ENCODE measurements at regions not wholly inside any gene's neighbourhood (a gene's known extent, or its start where the extent isn't known, plus 50 kb on each side); places are given as distances from the start of the nearest gene placed in this dataset.

GRCh38 chr15:95598251-95598855 lies 732.1 kb upstream of the NR2F2 start:
- no peaks in the 10 kb centered on the region for H3K36me3 ChIP-seq (ENCODE audit: control insufficient read depth, insufficient read depth, low read length)
- H3K4me2 ChIP-seq (ENCODE audit: low read length): no peak overlapping the region
- H3K18ac ChIP-seq (ENCODE audit: low read length): no peak overlapping the region
- no CpG with 5 or more reads among the region's 8 CpGs for WGBS (ENCODE audit: extremely low coverage, insufficient coverage, low lambda C conversion rate)
- H2AK5ac ChIP-seq (ENCODE audit: low read length): no peak overlapping the region
- no peak overlapping the region for H3K4ac ChIP-seq (ENCODE audit: low read depth, low read length)
- H2BK120ac ChIP-seq (ENCODE audit: low read depth, low read length): no peak overlapping the region
- H3K27me3 ChIP-seq (ENCODE audit: insufficient read depth, low read length, poor library complexity): no peaks in the 10 kb centered on the region
- H3K4me1 ChIP-seq (ENCODE audit: control insufficient read depth, low read depth, low read length): no peaks in the 10 kb centered on the region
- H3K23ac ChIP-seq (ENCODE audit: low read length): no peak overlapping the region
- no peak overlapping the region for H4K5ac ChIP-seq (ENCODE audit: low read length)
- no peak overlapping the region for H2BK5ac ChIP-seq (ENCODE audit: low read length)
- H3K56ac ChIP-seq (ENCODE audit: low read length): no peak overlapping the region
- H3K79me2 ChIP-seq (ENCODE audit: control insufficient read depth, insufficient read depth, low read length): no peaks in the 10 kb centered on the region
- no peak overlapping the region for H3K4me3 ChIP-seq (ENCODE audit: low read length)
- DNase-seq: no peak
- no peak overlapping the region for H3K27ac ChIP-seq (ENCODE audit: low read depth, low read length)
- no peak overlapping the region for H2BK15ac ChIP-seq (replicated peaks; ENCODE audit: low read depth)
- H3K79me1 ChIP-seq (ENCODE audit: low read length): no peaks in the 10 kb centered on the region
- no peak overlapping the region for H4K8ac ChIP-seq (ENCODE audit: low read depth, low read length)
- no peak overlapping the region for H3K9ac ChIP-seq (ENCODE audit: low read length)

GRCh38 chr15:95600367-95600766 lies 730.1 kb upstream of the NR2F2 start:
- no peak overlapping the region for H4K5ac ChIP-seq (ENCODE audit: low read length)
- no peaks in the 10 kb centered on the region for H3K36me3 ChIP-seq (ENCODE audit: control insufficient read depth, insufficient read depth, low read length)
- H2BK120ac ChIP-seq (ENCODE audit: low read depth, low read length): no peak overlapping the region
- H2AK5ac ChIP-seq (ENCODE audit: low read length): no peak overlapping the region
- no peak overlapping the region for H3K56ac ChIP-seq (ENCODE audit: low read length)
- H2BK5ac ChIP-seq (ENCODE audit: low read length): no peak overlapping the region
- H3K79me1 ChIP-seq (ENCODE audit: low read length): no peaks in the 10 kb centered on the region
- no peak overlapping the region for H2BK15ac ChIP-seq (replicated peaks; ENCODE audit: low read depth)
- no peak overlapping the region for H3K18ac ChIP-seq (ENCODE audit: low read length)
- no peak overlapping the region for H3K9ac ChIP-seq (ENCODE audit: low read length)
- no peak for DNase-seq
- H3K27me3 ChIP-seq (ENCODE audit: insufficient read depth, low read length, poor library complexity): no peaks in the 10 kb centered on the region
- no peak overlapping the region for H3K27ac ChIP-seq (ENCODE audit: low read depth, low read length)
- no peak overlapping the region for H3K4me2 ChIP-seq (ENCODE audit: low read length)
- H3K4me1 ChIP-seq (ENCODE audit: control insufficient read depth, low read depth, low read length): no peaks in the 10 kb centered on the region
- no peak overlapping the region for H3K4me3 ChIP-seq (ENCODE audit: low read length)
- H3K4ac ChIP-seq (ENCODE audit: low read depth, low read length): no peak overlapping the region
- no CpG with 5 or more reads among the region's 2 CpGs for WGBS (ENCODE audit: extremely low coverage, insufficient coverage, low lambda C conversion rate)
- no peak overlapping the region for H4K8ac ChIP-seq (ENCODE audit: low read depth, low read length)
- no peaks in the 10 kb centered on the region for H3K79me2 ChIP-seq (ENCODE audit: control insufficient read depth, insufficient read depth, low read length)
- no peak overlapping the region for H3K23ac ChIP-seq (ENCODE audit: low read length)

- H3K4me1 ChIP-seq (ENCODE audit: control insufficient read depth, low read depth, low read length): no peaks in the 10 kb centered on the region
- no peak overlapping the region for H2BK120ac ChIP-seq (ENCODE audit: low read depth, low read length)
- H3K79me2 ChIP-seq (ENCODE audit: control insufficient read depth, insufficient read depth, low read length): no peaks in the 10 kb centered on the region
- no peak for DNase-seq
- no peak overlapping the region for H3K4me2 ChIP-seq (ENCODE audit: low read length)
- H3K27me3 ChIP-seq (ENCODE audit: insufficient read depth, low read length, poor library complexity): no peaks in the 10 kb centered on the region
- no peak overlapping the region for H3K18ac ChIP-seq (ENCODE audit: low read length)
- H3K4me3 ChIP-seq (ENCODE audit: low read length): no peak overlapping the region
- no peak overlapping the region for H3K27ac ChIP-seq (ENCODE audit: low read depth, low read length)
- no peak overlapping the region for H4K8ac ChIP-seq (ENCODE audit: low read depth, low read length)
- no peak overlapping the region for H2BK15ac ChIP-seq (replicated peaks; ENCODE audit: low read depth)
- no peak overlapping the region for H3K4ac ChIP-seq (ENCODE audit: low read depth, low read length)
- WGBS (ENCODE audit: extremely low coverage, insufficient coverage, low lambda C conversion rate): no CpG with 5 or more reads among the region's 3 CpGs
- no peak overlapping the region for H3K23ac ChIP-seq (ENCODE audit: low read length)
- no peaks in the 10 kb centered on the region for H3K36me3 ChIP-seq (ENCODE audit: control insufficient read depth, insufficient read depth, low read length)
- H3K9ac ChIP-seq (ENCODE audit: low read length): no peak overlapping the region
- no peaks in the 10 kb centered on the region for H3K79me1 ChIP-seq (ENCODE audit: low read length)
- no peak overlapping the region for H4K5ac ChIP-seq (ENCODE audit: low read length)
- H2BK5ac ChIP-seq (ENCODE audit: low read length): no peak overlapping the region
- no peak overlapping the region for H3K56ac ChIP-seq (ENCODE audit: low read length)
- H2AK5ac ChIP-seq (ENCODE audit: low read length): no peak overlapping the region
Measured at GRCh38 chr15:95600884-95601283, 729.6 kb upstream of the NR2F2 start.

GRCh38 chr15:95601525-95601924 lies 729.0 kb upstream of the NR2F2 start:
- no peak overlapping the region for H3K18ac ChIP-seq (ENCODE audit: low read length)
- no peak overlapping the region for H3K4me3 ChIP-seq (ENCODE audit: low read length)
- H2BK5ac ChIP-seq (ENCODE audit: low read length): no peak overlapping the region
- no peak overlapping the region for H3K4ac ChIP-seq (ENCODE audit: low read depth, low read length)
- no peak overlapping the region for H3K9ac ChIP-seq (ENCODE audit: low read length)
- H3K27ac ChIP-seq (ENCODE audit: low read depth, low read length): no peak overlapping the region
- no peak overlapping the region for H3K23ac ChIP-seq (ENCODE audit: low read length)
- no peak overlapping the region for H2AK5ac ChIP-seq (ENCODE audit: low read length)
- no peak overlapping the region for H4K8ac ChIP-seq (ENCODE audit: low read depth, low read length)
- H3K4me2 ChIP-seq (ENCODE audit: low read length): no peak overlapping the region
- DNase-seq: no peak
- no peak overlapping the region for H3K56ac ChIP-seq (ENCODE audit: low read length)
- H2BK15ac ChIP-seq (replicated peaks; ENCODE audit: low read depth): no peak overlapping the region
- no peaks in the 10 kb centered on the region for H3K27me3 ChIP-seq (ENCODE audit: insufficient read depth, low read length, poor library complexity)
- no peak overlapping the region for H2BK120ac ChIP-seq (ENCODE audit: low read depth, low read length)
- H3K36me3 ChIP-seq (ENCODE audit: control insufficient read depth, insufficient read depth, low read length): no peaks in the 10 kb centered on the region
- H3K79me1 ChIP-seq (ENCODE audit: low read length): no peaks in the 10 kb centered on the region
- WGBS (ENCODE audit: extremely low coverage, insufficient coverage, low lambda C conversion rate): no CpG with 5 or more reads among the region's 5 CpGs
- H3K79me2 ChIP-seq (ENCODE audit: control insufficient read depth, insufficient read depth, low read length): no peaks in the 10 kb centered on the region
- no peak overlapping the region for H4K5ac ChIP-seq (ENCODE audit: low read length)
- H3K4me1 ChIP-seq (ENCODE audit: control insufficient read depth, low read depth, low read length): no peaks in the 10 kb centered on the region

GRCh38 chr15:95603802-95604201 lies 726.7 kb upstream of the NR2F2 start:
- Histone ChIP-seq H3K79me1 (ENCODE audit: low read length) (no peaks in the 10 kb centered on the region), H2BK120ac (ENCODE audit: low read depth, low read length) (no peak overlapping the region), H3K56ac (ENCODE audit: low read length) (no peak overlapping the region), H3K79me2 (ENCODE audit: control insufficient read depth, insufficient read depth, low read length) (no peaks in the 10 kb centered on the region), H4K5ac (ENCODE audit: low read length) (no peak overlapping the region), H3K4me3 (ENCODE audit: low read length) (no peak overlapping the region), H2AK5ac (ENCODE audit: low read length) (no peak overlapping the region), H3K27me3 (ENCODE audit: insufficient read depth, low read length, poor library complexity) (no peaks in the 10 kb centered on the region), H2BK5ac (ENCODE audit: low read length) (no peak overlapping the region), H3K9ac (ENCODE audit: low read length) (no peak overlapping the region), H2BK15ac (replicated peaks; ENCODE audit: low read depth) (no peak overlapping the region), H3K4ac (ENCODE audit: low read depth, low read length) (no peak overlapping the region), H3K4me2 (ENCODE audit: low read length) (no peak overlapping the region), H3K4me1 (ENCODE audit: control insufficient read depth, low read depth, low read length) (no peaks in the 10 kb centered on the region), H4K8ac (ENCODE audit: low read depth, low read length) (no peak overlapping the region), H3K36me3 (ENCODE audit: control insufficient read depth, insufficient read depth, low read length) (no peaks in the 10 kb centered on the region), H3K18ac (ENCODE audit: low read length) (no peak overlapping the region), H3K23ac (ENCODE audit: low read length) (no peak overlapping the region), H3K27ac (ENCODE audit: low read depth, low read length) (no peak overlapping the region)
- DNase-seq: no peak
- WGBS (ENCODE audit: extremely low coverage, insufficient coverage, low lambda C conversion rate): no CpG with 5 or more reads among the region's 8 CpGs

- DNase-seq: no peak
- H3K36me3 ChIP-seq (ENCODE audit: control insufficient read depth, insufficient read depth, low read length): no peaks in the 10 kb centered on the region
- H3K27ac ChIP-seq (ENCODE audit: low read depth, low read length): no peak overlapping the region
- H3K4me3 ChIP-seq (ENCODE audit: low read length): no peak overlapping the region
- no peak overlapping the region for H3K4me2 ChIP-seq (ENCODE audit: low read length)
- H3K4ac ChIP-seq (ENCODE audit: low read depth, low read length): no peak overlapping the region
- no peaks in the 10 kb centered on the region for H3K79me1 ChIP-seq (ENCODE audit: low read length)
- no peak overlapping the region for H3K18ac ChIP-seq (ENCODE audit: low read length)
- no peaks in the 10 kb centered on the region for H3K4me1 ChIP-seq (ENCODE audit: control insufficient read depth, low read depth, low read length)
- H2BK5ac ChIP-seq (ENCODE audit: low read length): no peak overlapping the region
- H4K8ac ChIP-seq (ENCODE audit: low read depth, low read length): no peak overlapping the region
- H3K56ac ChIP-seq (ENCODE audit: low read length): no peak overlapping the region
- H3K27me3 ChIP-seq (ENCODE audit: insufficient read depth, low read length, poor library complexity): no peaks in the 10 kb centered on the region
- H4K5ac ChIP-seq (ENCODE audit: low read length): no peak overlapping the region
- H2BK120ac ChIP-seq (ENCODE audit: low read depth, low read length): no peak overlapping the region
- H3K23ac ChIP-seq (ENCODE audit: low read length): no peak overlapping the region
- no peak overlapping the region for H2AK5ac ChIP-seq (ENCODE audit: low read length)
- no CpG with 5 or more reads among the region's 1 CpG for WGBS (ENCODE audit: extremely low coverage, insufficient coverage, low lambda C conversion rate)
- no peak overlapping the region for H3K9ac ChIP-seq (ENCODE audit: low read length)
- H2BK15ac ChIP-seq (replicated peaks; ENCODE audit: low read depth): no peak overlapping the region
- no peaks in the 10 kb centered on the region for H3K79me2 ChIP-seq (ENCODE audit: control insufficient read depth, insufficient read depth, low read length)
Measured at GRCh38 chr15:95604634-95605036, 725.9 kb upstream of the NR2F2 start.
